GM21381 (cell line): ENCODE measurements at regions not wholly inside any gene's neighbourhood (a gene's known extent, or its start where the extent isn't known, plus 50 kb on each side); places are given as distances from the start of the nearest gene placed in this dataset.

Source experiments
- ATAC-seq: cut with Tn5 transposase; IDR thresholded peaks from one replicate; pipeline ENCODE4 v1.9.1; 2021; ENCODE audit warnings: mild to moderate bottlenecking, moderate library complexity; ENCODE audit not compliant: unreplicated experiment

GRCh38 chr12:118748478-118749380, 232.6 kb upstream of the SRRM4 start:
- no peak for ATAC-seq

- ATAC-seq, result no peak
Observed at GRCh38 chr12:118749646-118750045, 231.7 kb upstream of the SRRM4 start.

- no peak for ATAC-seq
Observed at GRCh38 chr12:118750666-118751065, 230.7 kb upstream of the SRRM4 start.

GRCh38 chr12:118751355-118751754, 230.0 kb upstream of the SRRM4 start:
- ATAC-seq, result no peak

GRCh38 chr12:118760623-118761022, 220.7 kb upstream of the SRRM4 start:
- no peak for ATAC-seq

- ATAC-seq, result no peak
Observed at GRCh38 chr12:118763234-118763633, 218.1 kb upstream of the SRRM4 start.

GRCh38 chr12:118773956-118774723, 207.2 kb upstream of the SRRM4 start:
- ATAC-seq, result no peak

- no peak for ATAC-seq
Observed at GRCh38 chr12:118777504-118777903, 203.8 kb upstream of the SRRM4 start.

GRCh38 chr12:118778077-118778476, 203.3 kb upstream of the SRRM4 start:
- no peak for ATAC-seq

- ATAC-seq, result no peak
Observed at GRCh38 chr12:118780939-118781338, 200.4 kb upstream of the SRRM4 start.

- no peak for ATAC-seq
Observed at GRCh38 chr12:118781692-118782091, 199.6 kb upstream of the SRRM4 start.

GRCh38 chr12:118783703-118784102, 197.6 kb upstream of the SRRM4 start:
- no peak for ATAC-seq

GRCh38 chr12:118790578-118790977, 190.8 kb upstream of the SRRM4 start:
- no peak for ATAC-seq

GRCh38 chr12:118813778-118814357, 167.5 kb upstream of the SRRM4 start:
- no peak for ATAC-seq

- ATAC-seq, result no peak
Observed at GRCh38 chr12:118816296-118816695, 165.0 kb upstream of the SRRM4 start.

- no peak for ATAC-seq
Observed at GRCh38 chr12:118821386-118821925, 159.9 kb upstream of the SRRM4 start.

- ATAC-seq, result no peak
Observed at GRCh38 chr12:118822512-118822911, 158.8 kb upstream of the SRRM4 start.

GRCh38 chr12:118827047-118827446, 154.3 kb upstream of the SRRM4 start:
- no peak for ATAC-seq

GRCh38 chr12:118827606-118828005, 153.7 kb upstream of the SRRM4 start:
- no peak for ATAC-seq

GRCh38 chr12:118830296-118830695, 151.0 kb upstream of the SRRM4 start:
- ATAC-seq, result no peak

GRCh38 chr12:118835926-118836325, 145.4 kb upstream of the SRRM4 start:
- no peak for ATAC-seq
